SK-N-SH (cell line): ENCODE measurements at regions not wholly inside any gene's neighbourhood (a gene's known extent, or its start where the extent isn't known, plus 50 kb on each side); places are given as distances from the start of the nearest gene placed in this dataset.

ENCODE experiments used
- CTCF ChIA-PET: fragments of 300-600, 350-600 bp; formaldehyde crosslinking; extraction: SDS; loops from one replicate; lab custom pipeline; 2021; lab: Yijun Ruan, JAX
- POLR2A ChIA-PET: fragments of 350-600 bp; sonication (Branson Sonifier 250); formaldehyde crosslinking; extraction: SDS; loops from one replicate; lab custom pipeline; 2020; ENCODE audit warnings: antibody characterized with exemption, inconsistent platforms; lab: Yijun Ruan, JAX
- DNase-seq: peaks from one replicate; pipeline ENCODE4 v3.0.0; 2012
- H2AFZ ChIP-seq: fragments of 200-600 bp; sonication (generic); 2 replicates; pipeline ENCODE4 v1.8.1; 2016; ENCODE audit warnings: antibody characterized with exemption, mild to moderate bottlenecking, low read depth
- H3F3A ChIP-seq: fragments of 200-600 bp; sonication (generic); replicated peaks from 2 replicates; pipeline ENCODE3; 2016; ENCODE audit warnings: antibody characterized with exemption, mild to moderate bottlenecking; ENCODE audit not compliant: insufficient read depth
- H3K27ac ChIP-seq, 2 experiments: fragments of 200-500 bp in 1 of 2; fragments of 200-600 bp in 1 of 2; sonication (Bioruptor generic) in 1 of 2; sonication (generic), shearing (Covaris generic) in 1 of 2; 2 replicates each; pipeline versions ENCODE4 v1.5.1 to v1.6.1; 2014 to 2016; ENCODE audit warnings: low read depth in 2 of 2, inconsistent platforms in 1 of 2, low read length in 1 of 2, mild to moderate bottlenecking in 1 of 2, mixed read lengths in 1 of 2
- H3K27me3 ChIP-seq: fragments of 200-600 bp; sonication (generic), shearing (Covaris generic); 2 replicates; pipeline ENCODE4 v1.6.1; 2016; ENCODE audit warnings: mixed run types; ENCODE audit not compliant: insufficient read depth
- H3K36me3 ChIP-seq, 2 experiments: fragments of 200-500 bp in 1 of 2; fragments of 200-600 bp in 1 of 2; sonication (Bioruptor generic) in 1 of 2; sonication (generic) in 1 of 2; replicated peaks in 1 of 2; 2 replicates each; pipeline versions ENCODE3 to v1.5.1; 2014 to 2016; ENCODE audit warnings: low read length in 1 of 2, mild to moderate bottlenecking in 1 of 2; ENCODE audit not compliant: insufficient read depth in 2 of 2, control insufficient read depth in 1 of 2
- H3K4me1 ChIP-seq, 2 experiments: fragments of 200-500 bp in 1 of 2; fragments of 200-600 bp in 1 of 2; sonication (Bioruptor generic) in 1 of 2; sonication (generic), shearing (Covaris generic) in 1 of 2; 2 replicates each; pipeline versions ENCODE4 v1.5.1 to v1.6.1; 2014 to 2016; ENCODE audit warnings: low read depth in 1 of 2, low read length in 1 of 2, mixed run types in 1 of 2; ENCODE audit not compliant: insufficient read depth in 2 of 2, control insufficient read depth in 1 of 2
- H3K4me2 ChIP-seq: fragments of 200-600 bp; sonication (generic), shearing (Covaris generic); 2 replicates; pipeline ENCODE4 v1.6.1; 2017; ENCODE audit warnings: mixed run types
- H3K4me3 ChIP-seq, 2 experiments: fragments of 200-500 bp in 1 of 2; fragments of 200-600 bp in 1 of 2; sonication (Bioruptor generic) in 1 of 2; sonication (generic), shearing (Covaris generic) in 1 of 2; 2 replicates each; pipeline versions ENCODE4 v1.5.1 to v1.8.1; 2014 to 2016; ENCODE audit warnings: low read depth in 2 of 2, inconsistent platforms in 1 of 2, low read length in 1 of 2, mild to moderate bottlenecking in 1 of 2, mixed read lengths in 1 of 2, moderate library complexity in 1 of 2
- H3K79me2 ChIP-seq: fragments of 200-600 bp; sonication (generic); 2 replicates; pipeline ENCODE4 v1.8.1; 2017; ENCODE audit warnings: mild to moderate bottlenecking; ENCODE audit not compliant: insufficient read depth
- H3K9ac ChIP-seq: fragments of 200-600 bp; sonication (generic); 2 replicates; pipeline ENCODE4 v1.6.1; 2017; ENCODE audit warnings: mixed run types
- H3K9me2 ChIP-seq: fragments of 200-600 bp; sonication (generic); 2 replicates; pipeline ENCODE4 v1.6.1; 2017; ENCODE audit warnings: mixed run types
- H3K9me3 ChIP-seq: fragments of 200-600 bp; sonication (generic); 2 replicates; pipeline ENCODE4 v1.6.1; 2017; ENCODE audit warnings: mixed run types, mild to moderate bottlenecking, moderate library complexity
- H4K20me1 ChIP-seq: fragments of 200-600 bp; sonication (generic); 2 replicates; pipeline ENCODE4 v1.6.1; 2017; ENCODE audit warnings: mild to moderate bottlenecking, mixed run types; ENCODE audit not compliant: insufficient read depth
- EP300 ChIP-seq, 2 experiments: IDR thresholded peaks; 2 replicates each; pipeline versions ENCODE4 v1.4.0 to v1.6.1; 2012; ENCODE audit warnings: borderline replicate concordance in 1 of 2, low read depth in 1 of 2, low read length in 1 of 2
- FOXM1 ChIP-seq: IDR thresholded peaks from 2 replicates; pipeline ENCODE4 v1.4.0; 2012; ENCODE audit warnings: low read depth, mild to moderate bottlenecking
- GABPA ChIP-seq: IDR thresholded peaks from 2 replicates; pipeline ENCODE4 v1.4.0; 2012; ENCODE audit warnings: low read depth, mild to moderate bottlenecking
- GATA2 ChIP-seq: sonication (generic); formaldehyde crosslinking; IDR thresholded peaks from 2 replicates; pipeline ENCODE4 v1.5.0; 2020; ENCODE audit warnings: mild to moderate bottlenecking, missing genetic modification reagents
- IRF3 ChIP-seq: fragments of 150-350 bp; IDR thresholded peaks from 2 replicates; pipeline ENCODE4 v1.6.1; 2016; ENCODE audit warnings: mild to moderate bottlenecking, low read depth, low read length
- MEF2A ChIP-seq: IDR thresholded peaks from 2 replicates; pipeline ENCODE4 v1.4.0; 2012; ENCODE audit warnings: low read depth, borderline replicate concordance
- NFIC ChIP-seq: IDR thresholded peaks from 2 replicates; pipeline ENCODE4 v1.4.0; 2012; ENCODE audit warnings: borderline replicate concordance
- POLR2AphosphoS5 ChIP-seq: IDR thresholded peaks from 2 replicates; pipeline ENCODE4 v1.6.1; 2012; ENCODE audit warnings: low read depth, low read length
- RCOR1 ChIP-seq: fragments of 150-350 bp; IDR thresholded peaks from 2 replicates; pipeline ENCODE4 v1.6.1; 2017; ENCODE audit warnings: antibody characterized with exemption, low read length
- REST ChIP-seq: IDR thresholded peaks from 2 replicates; pipeline ENCODE4 v1.6.1; 2012; ENCODE audit warnings: mild to moderate bottlenecking, low read depth, low read length, moderate library complexity
- RXRA ChIP-seq: IDR thresholded peaks from 2 replicates; pipeline ENCODE4 v1.4.0; 2012; ENCODE audit warnings: low read depth, mild to moderate bottlenecking, borderline replicate concordance
- SMC3 ChIP-seq: IDR thresholded peaks from 2 replicates; pipeline ENCODE4 v1.6.1; 2012; ENCODE audit warnings: low read depth, low read length, improper control_type of control experiment
- TEAD4 ChIP-seq: IDR thresholded peaks from 2 replicates; pipeline ENCODE4 v1.4.0; 2012; ENCODE audit warnings: mild to moderate bottlenecking, borderline replicate concordance; ENCODE audit not compliant: insufficient read depth
- USF1 ChIP-seq: IDR thresholded peaks from 2 replicates; pipeline ENCODE4 v1.4.0; 2012; ENCODE audit warnings: low read depth, borderline replicate concordance
- ZBTB33 ChIP-seq: IDR thresholded peaks from 2 replicates; pipeline ENCODE4 v1.4.0; 2012; ENCODE audit warnings: low read depth, borderline replicate concordance
- WGBS: methylation state at CpG from one replicate; pipeline ENCODE4 v1.1.6; 2017; ENCODE audit warnings: low lambda C conversion rate; 5-methylcytosine and 5-hydroxymethylcytosine counted together
- TF ChIP-seq, protein P1 (sequence below): IDR thresholded peaks from 2 replicates; pipeline ENCODE4 v1.4.0; 2012; ENCODE audit warnings: low read depth

- Histone ChIP-seq H3K27ac (no peak overlapping the region), H3F3A (no peaks in the 10 kb centered on the region), H3K36me3 (no peaks in the 10 kb centered on the region), H3K9ac (no peak overlapping the region), H3K79me2 (no peaks in the 10 kb centered on the region), H3K27me3 (no peaks in the 10 kb centered on the region), H3K9me3 (no peaks in the 10 kb centered on the region)
- no peak for DNase-seq
- 48% methylated on average over 2 of the region's 2 CpGs for WGBS
- POLR2A ChIA-PET = no interaction called here
- TF ChIP-seq NFIC = no peak
- TF ChIP-seq IRF3 = no peak
- TF ChIP-seq RXRA = no peak
- TF ChIP-seq TEAD4 = no peak
- TF ChIP-seq ZBTB33 = no peak
- TF ChIP-seq SMC3 = no peak
- no peak for TF ChIP-seq GABPA
- no peak for TF ChIP-seq RCOR1
- TF ChIP-seq, protein P1, sequence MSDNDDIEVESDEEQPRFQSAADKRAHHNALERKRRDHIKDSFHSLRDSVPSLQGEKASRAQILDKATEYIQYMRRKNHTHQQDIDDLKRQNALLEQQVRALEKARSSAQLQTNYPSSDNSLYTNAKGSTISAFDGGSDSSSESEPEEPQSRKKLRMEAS = no peak
- TF ChIP-seq MEF2A = no peak
- TF ChIP-seq USF1 = no peak
- TF ChIP-seq EP300 (IDR thresholded peaks at IDR 0.05; ENCODE audit: borderline replicate concordance in 1 of 2, low read depth in 1 of 2, low read length in 1 of 2) = no peak
- TF ChIP-seq GATA2 (CRISPR knock-in tag) = no peak
- no peak for TF ChIP-seq POLR2AphosphoS5
- TF ChIP-seq REST = no peak
- no peak for TF ChIP-seq FOXM1
- TF ChIP-seq, all 33 proteins: peak for 0
- no peaks in the 10 kb centered on the region for H3K4me1 ChIP-seq
- CTCF ChIA-PET = no interaction called here
- 0 out of 2 replicates have a peak, but pooled peaks cover 3% of the 10 kb centered on the region for H3K9me2 ChIP-seq
- H3K4me3 ChIP-seq = no peak overlapping the region
- H4K20me1 ChIP-seq = no peaks in the 10 kb centered on the region
- H2AFZ ChIP-seq = no peak overlapping the region
- no peak overlapping the region for H3K4me2 ChIP-seq
Measured at GRCh38 chr4:136001791-136002190, 1530.5 kb downstream of the PCDH18 start.
